Neuron (in vitro differentiated cells): ENCODE measurements at regions not wholly inside any gene's neighbourhood (a gene's known extent, or its start where the extent isn't known, plus 50 kb on each side); places are given as distances from the start of the nearest gene placed in this dataset.

Source experiments
- H2AFZ ChIP-seq: one replicate; pipeline ENCODE4 v1.6.1; 2013; ENCODE audit warnings: low read depth, mild to moderate bottlenecking, inconsistent platforms, low read length, moderate library complexity
- H3K27me3 ChIP-seq: one replicate; pipeline ENCODE4 v1.6.1; 2013; ENCODE audit warnings: low read length; ENCODE audit not compliant: insufficient read depth
- H3K36me3 ChIP-seq: one replicate; pipeline ENCODE4 v1.6.1; 2013; ENCODE audit warnings: low read length; ENCODE audit not compliant: insufficient read depth
- H3K4me1 ChIP-seq: one replicate; pipeline ENCODE4 v1.6.1; 2013; ENCODE audit warnings: low read length; ENCODE audit not compliant: insufficient read depth
- H3K4me3 ChIP-seq: 2 replicates; pipeline ENCODE4 v1.5.1; 2013; ENCODE audit warnings: mild to moderate bottlenecking, low read length, moderate library complexity
- H3K9me3 ChIP-seq: one replicate; pipeline ENCODE4 v1.6.1; 2013; ENCODE audit warnings: low read length

- no peaks in the 10 kb centered on the region for H3K36me3 ChIP-seq
- no peak overlapping the region for H3K4me3 ChIP-seq
- peaks cover 22% of the 10 kb centered on the region for H3K4me1 ChIP-seq
- H3K27me3 ChIP-seq: no peaks in the 10 kb centered on the region
- no peak overlapping the region for H2AFZ ChIP-seq
- H3K9me3 ChIP-seq: no peaks in the 10 kb centered on the region
These were observed 122.6 kb upstream of the ANK2 start for GRCh38 chr4:112926819-112927218.

DNA sequence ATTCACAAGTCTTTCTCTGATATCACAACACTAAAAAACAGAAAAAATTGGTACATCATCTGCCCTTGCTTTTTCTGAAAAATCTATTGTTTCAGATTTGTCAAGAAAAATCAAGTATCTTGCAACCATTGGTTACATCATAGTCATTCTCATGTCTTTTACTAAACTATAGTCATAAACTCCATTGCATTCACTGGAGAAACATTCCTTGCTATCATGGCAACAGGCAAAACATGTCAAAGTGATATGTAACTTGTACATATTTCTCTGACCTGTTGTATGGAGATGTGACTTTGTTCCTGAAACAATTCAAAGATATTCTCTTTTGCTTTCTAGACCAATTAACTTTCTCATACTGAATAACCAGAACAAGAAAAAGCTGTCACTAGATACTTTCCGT lies 121.9 kb upstream of the ANK2 start:
- H3K4me1 ChIP-seq: peaks cover 22% of the 10 kb centered on the region
- no peaks in the 10 kb centered on the region for H3K9me3 ChIP-seq
- H3K4me3 ChIP-seq: no peak overlapping the region
- H3K36me3 ChIP-seq: no peaks in the 10 kb centered on the region
- no peak overlapping the region for H2AFZ ChIP-seq
- no peaks in the 10 kb centered on the region for H3K27me3 ChIP-seq

GRCh38 chr4:112931001-112931400 lies 118.5 kb upstream of the ANK2 start:
- H3K27me3 ChIP-seq: no peaks in the 10 kb centered on the region
- no peaks in the 10 kb centered on the region for H3K36me3 ChIP-seq
- H3K4me1 ChIP-seq: peaks cover 20% of the 10 kb centered on the region
- no peak overlapping the region for H2AFZ ChIP-seq
- H3K9me3 ChIP-seq: no peaks in the 10 kb centered on the region
- H3K4me3 ChIP-seq: no peak overlapping the region

GRCh38 chr4:112933790-112934189 lies 115.7 kb upstream of the ANK2 start:
- H3K4me1 ChIP-seq: no peaks in the 10 kb centered on the region
- H3K36me3 ChIP-seq: no peaks in the 10 kb centered on the region
- H2AFZ ChIP-seq: no peak overlapping the region
- no peaks in the 10 kb centered on the region for H3K27me3 ChIP-seq
- no peak overlapping the region for H3K4me3 ChIP-seq
- H3K9me3 ChIP-seq: no peaks in the 10 kb centered on the region

GRCh38 chr4:112938461-112939058 lies 110.9 kb upstream of the ANK2 start:
- H3K36me3 ChIP-seq: no peaks in the 10 kb centered on the region
- H3K27me3 ChIP-seq: no peaks in the 10 kb centered on the region
- H3K9me3 ChIP-seq: no peaks in the 10 kb centered on the region
- peaks cover 8% of the 10 kb centered on the region for H3K4me1 ChIP-seq
- no peak overlapping the region for H2AFZ ChIP-seq
- no peak overlapping the region for H3K4me3 ChIP-seq

- H3K36me3 ChIP-seq: no peaks in the 10 kb centered on the region
- no peak overlapping the region for H2AFZ ChIP-seq
- H3K27me3 ChIP-seq: no peaks in the 10 kb centered on the region
- peaks cover 8% of the 10 kb centered on the region for H3K4me1 ChIP-seq
- no peaks in the 10 kb centered on the region for H3K9me3 ChIP-seq
- no peak overlapping the region for H3K4me3 ChIP-seq
These were observed 109.6 kb upstream of the ANK2 start for GRCh38 chr4:112939901-112940300.

GRCh38 chr4:112940336-112940735 lies 109.1 kb upstream of the ANK2 start:
- H3K27me3 ChIP-seq: no peaks in the 10 kb centered on the region

GRCh38 chr4:112942077-112942476 lies 107.4 kb upstream of the ANK2 start:
- Histone ChIP-seq H2AFZ (no peak overlapping the region), H3K4me3 (no peak overlapping the region), H3K9me3 (no peaks in the 10 kb centered on the region), H3K27me3 (no peaks in the 10 kb centered on the region), H3K36me3 (no peaks in the 10 kb centered on the region), H3K4me1 (peaks cover 8% of the 10 kb centered on the region)

More at GRCh38 chr4:112940336-112940735, 109.1 kb upstream of the ANK2 start:
- H3K4me3 ChIP-seq: no peak overlapping the region
- no peaks in the 10 kb centered on the region for H3K36me3 ChIP-seq
- peaks cover 8% of the 10 kb centered on the region for H3K4me1 ChIP-seq
- H3K9me3 ChIP-seq: no peaks in the 10 kb centered on the region
- H2AFZ ChIP-seq: peak overlapping the region; percentile 43

GRCh38 chr4:112942997-112943396 lies 106.5 kb upstream of the ANK2 start:
- H3K36me3 ChIP-seq: no peaks in the 10 kb centered on the region
- no peak overlapping the region for H3K4me3 ChIP-seq
- H3K9me3 ChIP-seq: no peaks in the 10 kb centered on the region
- H2AFZ ChIP-seq: peak overlapping the region; percentile 54
- no peaks in the 10 kb centered on the region for H3K27me3 ChIP-seq
- peaks cover 8% of the 10 kb centered on the region for H3K4me1 ChIP-seq

- Histone ChIP-seq H3K27me3 (no peaks in the 10 kb centered on the region), H3K4me3 (no peak overlapping the region), H3K4me1 (peaks cover 8% of the 10 kb centered on the region), H3K9me3 (no peaks in the 10 kb centered on the region), H3K36me3 (no peaks in the 10 kb centered on the region), H2AFZ (no peak overlapping the region)
These were observed 105.4 kb upstream of the ANK2 start for GRCh38 chr4:112944006-112944405.

GRCh38 chr4:112946127-112946526 lies 103.3 kb upstream of the ANK2 start:
- Histone ChIP-seq H2AFZ (no peak overlapping the region), H3K9me3 (no peaks in the 10 kb centered on the region), H3K4me1 (no peaks in the 10 kb centered on the region), H3K4me3 (no peak overlapping the region), H3K36me3 (no peaks in the 10 kb centered on the region), H3K27me3 (no peaks in the 10 kb centered on the region)

DNA sequence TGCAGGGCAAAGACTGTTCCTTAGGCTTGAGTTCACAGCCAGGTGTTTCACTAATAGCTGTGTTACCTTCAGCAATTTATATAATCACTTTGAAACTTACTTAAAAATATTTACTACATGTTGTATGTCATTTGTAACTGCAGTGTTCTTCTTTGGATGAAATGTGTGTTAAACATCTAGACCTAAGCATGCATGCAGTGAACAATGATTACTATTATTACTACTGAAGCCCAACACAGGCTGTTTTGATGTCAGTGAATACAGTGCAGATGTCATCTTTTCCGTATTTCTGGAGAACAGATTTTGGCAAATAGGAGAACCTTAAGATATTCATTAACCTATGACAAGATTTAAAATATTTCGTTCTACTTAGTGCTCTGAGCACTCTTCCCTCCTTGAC lies 101.8 kb upstream of the ANK2 start:
- no peaks in the 10 kb centered on the region for H3K9me3 ChIP-seq
- no peak overlapping the region for H3K4me3 ChIP-seq
- no peaks in the 10 kb centered on the region for H3K36me3 ChIP-seq
- H2AFZ ChIP-seq: no peak overlapping the region
- peaks cover 2% of the 10 kb centered on the region for H3K4me1 ChIP-seq
- no peaks in the 10 kb centered on the region for H3K27me3 ChIP-seq

DNA sequence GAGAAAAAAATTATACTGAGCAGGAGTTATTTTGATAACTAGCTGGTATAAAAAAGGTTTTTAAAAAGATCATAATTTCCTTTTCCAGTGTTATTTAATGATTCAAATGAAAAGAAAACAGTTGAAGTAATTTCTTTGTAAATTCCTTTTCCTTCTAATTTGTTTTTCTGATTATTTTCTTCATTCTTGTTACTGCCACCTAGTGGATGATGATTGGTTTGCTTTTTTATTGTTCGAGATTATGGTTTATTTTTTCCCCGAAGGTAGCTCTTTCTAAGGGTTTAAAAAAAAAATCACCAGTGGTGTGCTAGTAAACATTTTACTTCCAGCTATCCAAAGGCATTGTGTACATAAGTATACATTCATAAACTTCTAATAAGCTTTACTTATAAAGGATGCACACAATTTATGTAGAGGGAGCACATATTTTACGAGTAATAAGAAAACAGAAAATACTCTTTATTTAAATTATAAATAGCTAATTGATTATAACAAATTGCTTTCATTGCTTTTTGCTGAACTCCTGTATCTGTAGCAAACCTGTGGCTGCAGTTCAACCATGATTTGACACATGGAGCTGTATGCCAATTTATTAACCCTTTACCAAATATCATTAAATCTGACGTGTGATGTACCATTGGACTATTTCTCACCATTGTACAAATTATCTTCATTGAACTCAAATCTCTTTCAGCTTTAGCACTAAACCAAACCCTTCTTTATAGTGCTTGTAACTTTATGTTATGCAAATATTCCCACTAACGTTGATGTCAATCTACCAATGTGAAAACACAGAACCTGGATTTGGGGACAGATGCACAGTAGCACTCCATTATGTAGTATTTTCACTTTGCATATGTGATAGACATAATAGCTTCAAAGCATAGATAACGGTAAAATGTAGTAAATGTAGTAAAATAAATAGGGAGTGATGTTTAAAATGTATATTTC lies 97.8 kb upstream of the ANK2 start:
- Histone ChIP-seq H3K9me3 (no peaks in the 10 kb centered on the region), H3K4me1 (peaks cover 3% of the 10 kb centered on the region), H2AFZ (no peak overlapping the region), H3K36me3 (no peaks in the 10 kb centered on the region), H3K27me3 (no peaks in the 10 kb centered on the region), H3K4me3 (no peak overlapping the region)
